ENCODE measurements at regions not wholly inside any gene's neighbourhood (a gene's known extent, or its start where the extent isn't known, plus 50 kb on each side); places are given as distances from the start of the nearest gene placed in this dataset.

- TF ChIP-seq FOXP2 (optimal IDR thresholded peaks at IDR 0.05; ENCODE audit: borderline replicate concordance, extremely low read depth, extremely low read length, insufficient read depth) (no peak), SIN3A (IDR thresholded peaks at IDR 0.05; ENCODE audit: borderline replicate concordance, insufficient read depth, low read length) (no peak), TAF1 (IDR thresholded peaks at IDR 0.05; ENCODE audit: borderline replicate concordance, insufficient read depth, low read length) (no peak), REST (IDR thresholded peaks at IDR 0.05; ENCODE audit: insufficient read depth in 1 of 2, low read depth in 2 of 2, low read length in 2 of 2) (no peak), POLR2AphosphoS5 (IDR thresholded peaks at IDR 0.05; ENCODE audit: low read depth, low read length) (no peak)
Measured at GRCh38 chr5:97534166-97534565, 351.1 kb upstream of the RIOK2 start.

- TF ChIP-seq SIN3A (IDR thresholded peaks at IDR 0.05; ENCODE audit: borderline replicate concordance, insufficient read depth, low read length) = no peak
- TF ChIP-seq TAF1 (IDR thresholded peaks at IDR 0.05; ENCODE audit: borderline replicate concordance, insufficient read depth, low read length) = no peak
- TF ChIP-seq POLR2AphosphoS5 (IDR thresholded peaks at IDR 0.05; ENCODE audit: low read depth, low read length) = no peak
- no peak for TF ChIP-seq REST (IDR thresholded peaks at IDR 0.05; ENCODE audit: insufficient read depth in 1 of 2, low read depth in 2 of 2, low read length in 2 of 2)
- TF ChIP-seq FOXP2 (optimal IDR thresholded peaks at IDR 0.05; ENCODE audit: borderline replicate concordance, extremely low read depth, extremely low read length, insufficient read depth) = no peak
Measured at GRCh38 chr5:97536683-97537082, 353.6 kb upstream of the RIOK2 start.

- TF ChIP-seq POLR2AphosphoS5 (IDR thresholded peaks at IDR 0.05; ENCODE audit: low read depth, low read length) = no peak
- TF ChIP-seq SIN3A (IDR thresholded peaks at IDR 0.05; ENCODE audit: borderline replicate concordance, insufficient read depth, low read length) = no peak
- TF ChIP-seq FOXP2 (optimal IDR thresholded peaks at IDR 0.05; ENCODE audit: borderline replicate concordance, extremely low read depth, extremely low read length, insufficient read depth) = no peak
- no peak for TF ChIP-seq TAF1 (IDR thresholded peaks at IDR 0.05; ENCODE audit: borderline replicate concordance, insufficient read depth, low read length)
- TF ChIP-seq REST (IDR thresholded peaks at IDR 0.05; ENCODE audit: insufficient read depth in 1 of 2, low read depth in 2 of 2, low read length in 2 of 2) = no peak
Measured at GRCh38 chr5:97538912-97539311, 355.9 kb upstream of the RIOK2 start.

- TF ChIP-seq POLR2AphosphoS5 (IDR thresholded peaks at IDR 0.05; ENCODE audit: low read depth, low read length) (no peak), FOXP2 (optimal IDR thresholded peaks at IDR 0.05; ENCODE audit: borderline replicate concordance, extremely low read depth, extremely low read length, insufficient read depth) (no peak)
Measured at GRCh38 chr5:97541864-97542263, 358.8 kb upstream of the RIOK2 start.

GRCh38 chr5:97542469-97542868 is 359.4 kb upstream of the RIOK2 start:
- TF ChIP-seq TAF1 (IDR thresholded peaks at IDR 0.05; ENCODE audit: borderline replicate concordance, insufficient read depth, low read length) = no peak
- TF ChIP-seq POLR2AphosphoS5 (IDR thresholded peaks at IDR 0.05; ENCODE audit: low read depth, low read length) = no peak
- TF ChIP-seq SIN3A (IDR thresholded peaks at IDR 0.05; ENCODE audit: borderline replicate concordance, insufficient read depth, low read length) = no peak
- no peak for TF ChIP-seq REST (IDR thresholded peaks at IDR 0.05; ENCODE audit: insufficient read depth in 1 of 2, low read depth in 2 of 2, low read length in 2 of 2)
- no peak for TF ChIP-seq FOXP2 (optimal IDR thresholded peaks at IDR 0.05; ENCODE audit: borderline replicate concordance, extremely low read depth, extremely low read length, insufficient read depth)
